ENCODE measurements at regions not wholly inside any gene's neighbourhood (a gene's known extent, or its start where the extent isn't known, plus 50 kb on each side); places are given as distances from the start of the nearest gene placed in this dataset.

- no peak for TF ChIP-seq CTCF (IDR thresholded peaks at IDR 0.05 in 2 of 3, conservative IDR thresholded peaks at IDR 0.05 in 1 of 3; ENCODE audit: control insufficient read depth in 2 of 3, extremely low read depth in 1 of 3, insufficient read depth in 1 of 3, low read depth in 3 of 3, low read length in 3 of 3)
- no peak for TF ChIP-seq POLR2AphosphoS5 (IDR thresholded peaks at IDR 0.05; ENCODE audit: low read length)
- TF ChIP-seq HDGF (IDR thresholded peaks at IDR 0.05): no peak
- no peak for TF ChIP-seq ELK1 (IDR thresholded peaks at IDR 0.05; ENCODE audit: low read depth, low read length)
- TF ChIP-seq RCOR1 (conservative IDR thresholded peaks at IDR 0.05; ENCODE audit: low read depth, low read length): no peak
- TF ChIP-seq CUX1 (IDR thresholded peaks at IDR 0.05; ENCODE audit: insufficient replicate concordance, low read depth, low read length): no peak
These were observed 400.5 kb downstream of the MATN1 start for GRCh38 chr1:30322859-30323257.
